NCI-H1694 (cell line): ENCODE measurements at regions not wholly inside any gene's neighbourhood (a gene's known extent, or its start where the extent isn't known, plus 50 kb on each side); places are given as distances from the start of the nearest gene placed in this dataset.
"Not testable (repeated sequence)": the region's sequence is repeated elsewhere in the genome, so short reads cannot be mapped to it uniquely, and the experiment has no call there.

Experiments used
- DNase-seq: peaks from one replicate; lab custom pipeline; 2025; lab: John Stamatoyannopoulos, UW

DNA sequence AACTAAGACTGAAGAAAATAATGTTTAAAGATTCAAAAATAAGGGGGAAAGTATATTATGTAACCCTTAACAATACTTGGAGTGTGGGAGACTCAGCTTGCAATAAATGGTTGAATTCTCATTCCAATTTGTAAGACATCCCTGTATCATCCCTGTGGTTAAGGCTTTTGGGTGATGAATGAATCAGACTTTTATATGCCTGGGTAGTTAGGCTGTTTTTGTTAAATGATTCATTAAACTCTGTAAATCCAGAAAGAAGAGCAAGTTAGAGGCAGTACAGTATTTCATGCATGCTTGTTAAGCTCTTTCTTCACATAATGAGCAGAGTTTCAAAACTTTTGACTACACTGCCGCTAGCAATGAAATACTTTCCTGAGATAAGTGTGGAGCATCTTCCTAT lies 948.8 kb downstream of the SOCS6 start:
- no peak for DNase-seq

GRCh38 chr18:71233177-71233576 lies 944.3 kb downstream of the SOCS6 start:
- no peak for DNase-seq

- no peak for DNase-seq
These were observed 934.6 kb downstream of the SOCS6 start for GRCh38 chr18:71223486-71223885.

DNA sequence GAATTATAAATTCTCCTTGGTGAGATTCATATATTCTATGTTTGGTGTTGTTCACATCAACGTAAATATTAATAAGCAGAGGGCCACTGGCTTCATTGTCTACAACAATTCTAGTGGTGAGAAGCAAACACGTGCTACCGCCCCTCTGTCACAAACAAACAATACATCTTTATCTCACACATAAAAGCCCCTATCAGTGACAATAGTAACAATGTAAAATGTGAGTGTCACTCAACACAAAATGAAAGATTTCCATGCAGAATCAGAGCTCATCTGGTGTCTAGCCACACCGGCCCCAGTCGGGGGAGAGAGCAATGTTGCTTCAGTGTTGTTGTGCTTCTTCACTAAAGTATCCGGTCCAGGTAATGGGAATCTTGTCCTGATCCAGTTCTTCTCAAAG lies 932.6 kb downstream of the SOCS6 start:
- no peak for DNase-seq

- DNase-seq, result not testable (repeated sequence)
These were observed 923.9 kb downstream of the SOCS6 start for GRCh38 chr18:71212739-71213138.

DNA sequence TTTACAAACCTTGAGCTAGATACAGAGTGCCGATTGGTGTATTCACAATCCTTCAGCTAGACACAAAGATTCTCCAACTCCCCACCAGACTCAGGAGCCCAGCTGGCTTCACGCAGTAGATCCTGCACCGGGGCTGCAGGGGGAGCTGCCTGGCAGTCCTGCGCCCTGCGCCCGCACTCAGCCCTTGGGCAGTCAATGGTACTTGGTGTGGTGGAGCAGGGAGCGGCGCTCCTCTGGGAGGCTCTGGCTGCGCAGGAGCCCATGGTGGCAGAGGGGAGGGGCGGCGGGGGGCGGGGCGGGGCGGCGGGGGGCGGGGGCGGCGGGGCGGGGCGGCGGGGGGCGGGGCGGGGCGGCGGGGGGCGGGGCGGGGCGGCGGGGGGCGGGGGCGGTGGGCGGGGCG lies 923.4 kb downstream of the SOCS6 start:
- DNase-seq, result no peak

DNA sequence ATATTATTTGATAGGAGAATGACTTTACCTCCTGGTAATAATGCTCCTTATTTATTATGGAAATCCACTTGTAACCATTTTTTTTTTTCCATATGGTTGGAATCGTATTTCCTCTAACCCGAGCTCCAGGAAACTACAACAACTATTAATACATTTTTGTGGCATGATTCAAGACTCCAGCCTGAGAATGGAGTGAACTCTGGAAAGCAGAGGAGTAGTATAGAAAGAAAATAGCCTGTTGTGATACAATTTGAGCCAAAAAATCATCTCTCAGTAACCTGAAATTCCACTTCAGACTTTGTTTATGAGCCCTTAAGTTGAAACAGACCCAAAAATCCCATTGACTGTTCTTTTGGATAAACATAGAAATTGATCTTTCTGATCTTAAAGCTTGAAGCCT lies 921.1 kb downstream of the SOCS6 start:
- no peak for DNase-seq

DNA sequence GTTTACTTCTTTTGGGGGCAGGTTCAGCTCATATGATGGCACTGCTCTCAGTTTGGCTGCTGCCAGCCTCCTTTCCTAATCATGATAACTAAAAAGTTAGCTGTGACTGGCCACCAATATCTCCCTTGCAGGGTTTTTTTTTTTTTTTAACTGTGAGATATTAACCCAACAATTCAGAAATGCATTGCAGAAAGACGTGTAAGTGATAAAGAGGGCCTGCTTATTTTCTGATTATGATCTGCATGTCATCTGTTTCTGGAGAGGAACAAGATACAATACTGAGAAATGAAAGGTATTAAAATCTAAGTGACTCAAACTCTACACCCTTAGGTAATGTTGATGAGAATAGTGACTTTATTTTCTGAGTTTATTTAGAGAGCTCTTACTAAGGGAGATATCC lies 905.6 kb downstream of the SOCS6 start:
- no peak for DNase-seq

GRCh38 chr18:71189581-71189980 lies 900.7 kb downstream of the SOCS6 start:
- no peak for DNase-seq

DNA sequence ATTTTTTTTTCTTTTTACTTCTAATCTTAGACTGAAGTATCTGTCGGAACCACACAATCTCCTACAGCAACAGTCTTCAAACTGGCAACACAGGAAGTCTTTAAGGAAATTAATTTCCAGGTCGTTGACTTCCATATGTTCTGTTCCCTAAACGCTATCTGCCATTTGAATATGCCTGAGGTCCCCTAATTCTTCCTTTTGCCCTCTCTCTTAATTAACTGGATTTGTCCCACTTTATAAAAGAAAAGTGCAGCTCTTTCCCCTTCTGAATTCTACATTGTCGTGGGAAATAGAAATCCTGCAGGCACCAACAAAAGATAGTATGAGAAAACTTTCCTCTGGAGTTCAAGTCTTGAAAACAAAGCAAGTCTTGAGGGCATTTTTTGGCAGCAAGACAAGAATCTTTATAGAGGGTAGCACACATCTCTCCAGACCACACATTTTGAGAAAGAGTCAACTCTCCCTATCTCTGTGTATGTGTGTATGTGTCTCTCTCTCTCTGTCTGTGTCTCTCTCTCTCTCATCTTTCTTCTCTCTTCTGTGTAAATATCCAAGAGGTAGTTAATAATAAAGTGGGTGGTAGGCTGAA lies 879.8 kb downstream of the SOCS6 start:
- DNase-seq, result no peak

DNA sequence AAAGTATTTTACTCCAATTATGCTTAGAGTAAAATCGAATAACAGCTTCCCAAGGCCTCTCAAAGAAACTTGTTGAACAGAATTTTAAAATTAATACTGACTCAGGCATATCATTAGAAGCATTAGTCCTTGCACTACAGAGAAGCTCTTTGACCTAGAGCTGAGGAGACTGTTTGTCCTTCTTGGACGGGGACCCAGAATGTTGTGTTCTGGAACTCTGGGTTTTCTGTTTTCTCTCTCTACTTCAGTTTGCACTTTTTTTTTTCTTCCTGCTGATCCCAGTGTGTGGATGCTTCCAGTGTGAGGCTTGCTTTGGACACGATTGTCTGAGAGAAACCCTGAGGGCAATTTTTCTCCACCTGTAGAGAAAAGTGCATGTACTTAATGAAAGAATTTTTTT lies 847.6 kb downstream of the SOCS6 start:
- no peak for DNase-seq

DNA sequence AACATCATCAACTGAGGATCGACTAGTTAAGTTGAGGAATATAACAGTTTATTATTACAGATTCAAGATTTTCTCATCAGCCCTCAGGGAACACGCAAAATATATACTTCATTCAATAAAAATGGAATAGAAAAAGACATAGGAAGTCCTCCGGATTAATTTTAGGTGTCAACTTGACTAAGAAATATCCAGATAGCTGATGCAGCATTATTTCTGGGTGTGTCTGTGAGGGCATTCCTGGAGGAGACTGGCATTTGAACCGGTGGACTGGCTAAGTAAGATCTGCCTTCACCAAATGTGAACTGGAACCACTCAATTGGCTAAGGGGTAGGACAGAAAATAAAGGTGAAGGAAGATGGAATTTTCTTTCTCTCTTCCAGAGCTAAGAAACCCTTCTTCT lies 845.3 kb downstream of the SOCS6 start:
- DNase-seq, result no peak

GRCh38 chr18:71131918-71132317 lies 843.1 kb downstream of the SOCS6 start:
- DNase-seq, result no peak

- no peak for DNase-seq
These were observed 841.5 kb downstream of the SOCS6 start for GRCh38 chr18:71130351-71130750.

DNA sequence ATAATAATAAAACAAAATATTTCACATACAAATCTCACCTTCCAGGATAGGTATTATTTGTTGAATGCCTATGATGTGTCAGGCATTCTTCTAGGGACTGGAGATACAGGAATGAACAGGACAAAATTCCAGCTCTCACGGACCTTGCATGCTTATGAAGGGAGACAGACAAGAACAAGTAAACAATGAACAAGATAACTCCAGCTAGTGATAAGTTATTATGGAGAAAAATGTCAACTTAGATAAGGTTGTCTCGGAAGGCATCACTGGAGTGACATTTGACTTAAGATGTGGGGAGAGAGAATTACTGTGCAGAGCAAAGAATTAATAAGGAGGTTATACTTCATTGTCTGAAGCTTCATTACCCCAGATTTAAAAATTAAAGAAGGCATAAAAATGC lies 836.7 kb downstream of the SOCS6 start:
- DNase-seq, result no peak

DNA sequence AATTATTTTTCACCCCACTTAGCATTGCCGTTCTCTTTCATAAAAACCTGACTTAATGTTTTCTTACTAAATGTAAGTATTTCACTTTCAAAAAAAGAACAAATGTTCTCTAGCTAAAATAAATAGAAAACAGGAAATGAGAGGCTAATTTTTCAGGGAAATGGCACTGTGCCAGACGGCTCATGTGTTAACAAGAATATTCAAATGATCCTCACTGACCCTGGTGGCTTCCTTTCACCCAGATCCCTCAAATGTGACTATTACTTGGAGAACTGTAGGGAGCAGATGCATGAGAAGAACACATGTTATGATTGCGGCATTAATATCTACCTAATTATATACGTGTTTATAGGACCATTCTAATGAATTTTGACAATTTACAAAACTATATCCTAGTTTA lies 827.7 kb downstream of the SOCS6 start:
- no peak for DNase-seq

DNA sequence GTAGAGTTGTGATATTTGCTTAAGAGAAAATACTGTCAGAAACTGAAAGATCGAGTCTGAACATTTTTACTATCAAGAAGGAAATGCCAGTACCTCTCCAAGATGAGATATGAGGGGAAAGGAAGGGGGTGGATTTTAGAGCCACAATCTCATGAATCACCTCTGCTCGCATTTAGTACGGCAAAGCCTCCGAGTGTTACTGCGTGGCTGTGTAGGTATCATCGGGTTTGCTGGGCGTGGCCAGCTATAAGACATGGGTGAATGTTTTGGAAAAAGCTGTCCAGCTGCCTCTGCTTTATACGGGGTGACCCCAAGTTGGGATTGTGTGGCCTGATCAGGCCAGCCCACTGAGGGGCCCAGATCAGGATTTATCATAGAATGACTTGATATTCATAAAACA lies 826.4 kb downstream of the SOCS6 start:
- DNase-seq, result no peak

- DNase-seq, result no peak
These were observed 825.8 kb downstream of the SOCS6 start for GRCh38 chr18:71114550-71115210.

DNA sequence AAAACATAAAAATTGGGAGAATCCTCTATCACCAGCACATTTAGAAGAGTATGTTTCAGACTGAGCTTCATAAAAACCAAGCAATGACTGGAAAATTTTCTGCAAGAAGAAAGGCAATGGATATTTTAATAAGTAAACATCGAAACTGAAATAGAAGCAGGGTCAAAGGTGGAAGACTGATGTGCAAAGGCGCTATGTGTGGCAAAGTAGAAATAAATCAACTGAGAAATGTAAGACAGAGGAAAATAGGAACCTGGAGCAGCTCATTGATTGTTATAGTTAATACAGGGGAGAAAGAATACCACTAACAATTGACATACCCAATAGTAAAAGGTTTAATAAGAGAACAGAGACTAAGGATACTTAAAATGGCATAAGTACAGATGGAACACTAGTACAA lies 818.4 kb downstream of the SOCS6 start:
- DNase-seq, result no peak

GRCh38 chr18:71106701-71107100 lies 817.9 kb downstream of the SOCS6 start:
- no peak for DNase-seq

- DNase-seq, result no peak
These were observed 817.2 kb downstream of the SOCS6 start for GRCh38 chr18:71105994-71106546.

DNA sequence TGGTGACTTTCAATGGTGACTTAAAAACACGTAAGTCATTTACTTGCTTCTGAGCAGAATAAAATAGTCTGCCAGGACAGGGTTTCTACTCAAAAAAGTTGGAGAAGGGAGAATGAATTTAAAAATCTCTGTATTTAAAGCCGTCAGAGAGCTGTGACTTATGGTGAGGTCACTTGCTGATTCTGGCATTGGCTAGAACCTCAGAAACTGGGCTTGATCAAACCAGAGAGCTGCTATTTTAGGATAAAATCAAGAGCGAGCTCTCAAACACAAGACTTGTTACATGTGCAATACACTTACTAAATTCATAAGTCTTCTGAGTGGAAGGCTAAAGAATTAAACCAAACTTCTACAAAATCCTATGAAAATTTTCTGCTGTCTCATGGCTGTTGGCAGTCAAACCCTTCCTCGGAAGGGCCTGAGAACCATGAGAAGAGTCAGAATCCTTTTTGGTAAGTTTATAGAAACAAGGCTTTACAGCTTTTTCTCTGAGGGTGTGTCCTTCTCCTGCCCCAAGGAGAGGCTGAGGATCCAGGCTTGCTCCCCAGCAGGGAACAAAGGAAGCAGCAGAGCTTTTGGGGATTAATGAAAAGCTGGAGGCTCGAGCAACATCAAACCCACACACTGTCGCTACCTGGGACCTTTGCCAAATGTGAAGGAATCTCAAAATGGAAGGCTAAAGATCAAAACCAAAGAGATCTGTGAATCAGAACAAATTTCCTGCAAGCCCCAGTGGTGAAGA lies 816.4 kb downstream of the SOCS6 start:
- no peak for DNase-seq

GRCh38 chr18:71079606-71080005 lies 790.8 kb downstream of the SOCS6 start:
- no peak for DNase-seq
